HCEC 1CT (cell line): ENCODE measurements at regions not wholly inside any gene's neighbourhood (a gene's known extent, or its start where the extent isn't known, plus 50 kb on each side); places are given as distances from the start of the nearest gene placed in this dataset.

Source experiments
- DNase-seq: peaks from one replicate; pipeline ENCODE4 v3.0.0-alpha.2; 2017

DNA sequence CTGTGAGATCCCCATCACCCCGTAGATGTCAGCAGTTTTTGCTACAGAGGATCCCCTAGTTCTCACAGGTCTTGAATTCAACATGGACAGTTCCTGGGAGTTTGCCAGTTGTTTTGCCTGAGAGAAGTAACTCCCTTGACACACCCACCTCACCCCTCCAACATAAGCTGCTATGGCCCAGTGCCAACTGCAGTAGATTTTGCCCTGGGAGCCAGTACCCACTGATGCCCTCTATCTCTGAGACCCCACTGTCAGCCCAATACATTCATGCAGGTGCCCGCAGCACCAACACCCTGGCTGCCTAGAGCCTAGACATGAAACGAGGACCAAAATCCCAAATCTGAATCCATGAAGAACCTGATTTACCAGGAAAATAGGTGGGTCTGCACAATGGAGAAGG is 583.9 kb upstream of the CTNND2 start:
- DNase-seq: no peak

DNA sequence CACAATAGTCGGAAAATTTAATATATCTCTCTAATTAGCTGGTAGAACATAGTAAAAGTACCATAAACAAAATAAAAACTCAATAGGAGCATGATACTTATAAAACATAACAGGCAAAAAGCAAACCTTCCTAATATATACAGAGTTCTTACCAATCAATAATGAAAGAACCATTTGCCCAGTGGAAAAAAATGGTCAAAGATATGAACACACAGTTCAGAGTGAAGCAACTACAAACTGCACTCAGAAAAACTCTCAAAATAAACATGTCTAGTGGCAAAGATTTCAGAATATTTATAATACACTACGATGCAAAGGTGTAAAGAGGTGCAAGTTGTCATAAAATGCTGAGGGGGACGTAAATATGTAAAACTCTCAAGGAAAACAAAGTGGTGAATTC is 576.2 kb upstream of the CTNND2 start:
- no peak for DNase-seq

DNA sequence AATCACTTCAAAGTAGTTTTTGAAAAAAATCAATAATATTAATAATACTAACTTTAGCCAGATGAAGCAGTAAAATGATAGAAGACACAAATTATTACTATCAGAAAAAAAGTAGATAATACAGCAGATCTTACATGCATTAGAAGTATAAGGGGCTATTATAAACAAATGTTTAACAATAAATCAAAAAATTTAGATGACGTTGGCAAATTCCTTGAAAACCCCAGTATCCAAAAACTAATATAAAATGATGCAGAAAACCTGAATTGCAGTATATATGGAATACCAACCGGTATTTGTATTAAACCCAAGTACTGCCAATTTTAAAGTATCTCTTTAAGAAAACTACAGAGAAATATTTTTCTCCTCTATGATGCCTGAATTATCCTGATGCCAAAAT is 573.3 kb upstream of the CTNND2 start:
- no peak for DNase-seq

DNA sequence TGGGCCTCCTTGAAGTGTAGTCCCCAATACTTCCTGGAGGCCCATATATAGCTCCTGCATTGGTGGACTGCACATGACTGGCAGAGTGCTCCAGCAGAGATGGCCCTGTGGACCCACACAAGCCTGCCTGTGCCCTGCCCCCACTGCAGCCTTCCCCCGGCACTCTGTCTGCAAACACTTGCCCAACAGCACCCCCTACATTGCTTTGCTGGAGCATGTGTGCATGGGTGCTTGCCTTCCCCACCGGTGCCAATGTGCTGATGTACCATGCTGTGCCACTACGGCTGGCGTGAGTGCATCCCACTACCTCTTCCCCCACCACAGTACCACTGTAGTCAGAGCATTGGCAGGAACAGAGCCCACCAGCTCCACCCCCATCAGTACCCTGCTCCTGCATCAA is 563.6 kb upstream of the CTNND2 start:
- no peak for DNase-seq

DNA sequence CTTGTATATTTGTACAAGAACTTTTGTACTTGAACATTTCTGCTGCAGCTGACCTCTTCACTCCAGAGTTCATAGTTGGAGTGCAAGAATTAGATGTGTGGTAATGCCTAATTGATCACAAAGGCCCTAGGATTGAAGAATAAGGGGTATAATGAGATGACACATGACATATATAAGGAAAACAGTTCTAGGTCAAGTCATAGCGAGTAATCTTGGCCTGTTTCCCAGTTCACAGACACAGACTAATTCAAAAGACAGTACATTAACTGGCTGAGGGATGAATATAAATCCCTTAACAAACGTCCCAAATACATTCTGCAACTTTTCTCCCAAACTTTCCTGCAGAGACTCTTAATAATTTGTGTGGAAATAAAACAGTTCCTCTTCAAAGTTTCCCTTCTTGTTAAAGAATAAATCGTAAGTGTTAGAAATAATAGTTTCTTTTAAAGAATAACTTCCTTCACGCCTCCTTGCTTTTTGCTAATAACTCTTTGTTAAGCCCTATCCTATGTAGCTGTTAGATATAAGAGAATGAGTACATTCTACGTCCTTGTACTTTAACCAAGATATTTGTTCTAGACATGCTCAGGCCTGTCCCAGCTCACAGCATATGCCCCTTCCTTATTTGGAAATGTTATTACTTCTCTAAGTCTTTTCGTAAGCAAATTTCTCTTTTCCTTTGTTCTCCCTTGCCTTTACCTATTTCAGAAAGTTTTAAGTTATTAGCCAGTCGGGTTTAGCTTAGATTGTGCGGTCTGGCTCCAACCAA is 556.4 kb upstream of the CTNND2 start:
- no peak for DNase-seq

DNA sequence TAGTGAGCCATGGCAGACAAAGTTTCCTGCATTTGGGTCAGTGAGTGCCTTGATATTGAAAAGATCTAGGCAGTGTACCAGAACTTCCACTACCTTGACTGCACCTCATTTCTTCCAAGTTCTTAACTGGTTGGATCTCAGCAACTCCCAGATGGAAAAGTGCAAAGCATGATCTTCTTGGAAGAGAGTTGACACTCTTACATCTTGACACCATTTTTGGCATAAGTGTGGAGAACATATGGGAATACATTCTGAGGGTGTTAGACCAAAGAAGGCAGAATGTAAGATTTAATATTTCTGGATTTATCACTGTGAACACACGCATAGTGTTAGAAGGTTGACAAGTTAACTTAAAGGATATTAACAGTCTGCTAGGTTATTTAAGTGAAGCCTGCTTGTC is 555.1 kb upstream of the CTNND2 start:
- no peak for DNase-seq

DNA sequence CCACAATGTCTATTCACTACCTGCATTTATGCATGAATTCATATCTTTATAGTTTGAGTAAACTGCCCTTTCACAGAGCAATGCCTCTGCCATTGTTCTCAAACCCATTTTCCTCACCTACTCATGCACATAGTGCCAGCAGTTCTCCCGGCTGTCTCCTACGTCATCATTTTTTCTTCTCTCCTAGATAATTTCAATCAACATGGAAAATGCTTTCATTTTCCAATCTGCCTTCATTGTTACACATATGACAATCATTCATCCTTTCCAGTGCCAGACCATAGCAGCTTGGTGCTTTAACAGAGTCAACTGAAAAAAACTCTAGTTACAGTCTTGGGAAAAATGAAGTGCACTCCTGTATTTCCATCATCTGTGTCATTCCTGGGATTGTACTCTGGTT is 514.8 kb upstream of the CTNND2 start:
- no peak for DNase-seq

DNA sequence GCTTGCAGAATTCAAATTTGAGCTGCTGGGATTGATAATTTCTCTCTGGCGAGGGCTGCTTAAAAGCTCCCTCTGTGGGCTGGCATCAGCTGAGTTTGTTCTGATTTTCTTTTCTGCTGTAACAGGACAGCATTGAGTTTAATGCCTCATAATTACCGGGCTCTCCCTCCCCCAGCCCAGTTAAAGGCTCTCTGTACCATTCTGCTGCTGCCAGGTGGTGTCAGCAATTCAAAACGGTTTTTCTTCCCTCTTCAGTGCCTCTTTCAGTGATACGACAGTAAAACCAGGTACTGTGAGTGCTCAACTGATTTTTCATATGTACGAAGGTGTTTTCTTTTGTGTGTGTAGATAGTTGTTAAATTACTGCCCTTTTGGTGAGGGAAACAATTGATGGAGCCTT is 509.3 kb upstream of the CTNND2 start:
- no peak for DNase-seq

DNA sequence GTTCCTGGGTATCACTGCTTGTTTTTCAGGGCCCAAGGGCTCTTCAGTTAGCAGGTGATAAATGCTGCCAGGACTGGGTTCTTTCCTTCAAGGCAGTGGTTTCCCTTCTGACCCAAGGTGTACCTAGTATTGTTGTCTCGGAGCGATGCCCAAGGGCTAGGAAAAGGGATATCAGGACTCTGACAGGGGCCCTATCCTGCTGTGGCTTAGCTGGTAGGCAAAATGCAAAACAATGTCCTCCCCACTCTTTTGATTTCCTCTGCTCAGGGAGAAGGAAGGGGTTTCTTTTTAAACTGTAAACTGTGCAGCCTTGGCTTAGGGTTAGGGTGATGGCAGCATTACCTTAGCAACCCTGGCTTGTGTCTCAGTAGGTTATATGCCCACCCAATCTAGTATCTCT is 508.8 kb upstream of the CTNND2 start:
- DNase-seq: no peak

DNA sequence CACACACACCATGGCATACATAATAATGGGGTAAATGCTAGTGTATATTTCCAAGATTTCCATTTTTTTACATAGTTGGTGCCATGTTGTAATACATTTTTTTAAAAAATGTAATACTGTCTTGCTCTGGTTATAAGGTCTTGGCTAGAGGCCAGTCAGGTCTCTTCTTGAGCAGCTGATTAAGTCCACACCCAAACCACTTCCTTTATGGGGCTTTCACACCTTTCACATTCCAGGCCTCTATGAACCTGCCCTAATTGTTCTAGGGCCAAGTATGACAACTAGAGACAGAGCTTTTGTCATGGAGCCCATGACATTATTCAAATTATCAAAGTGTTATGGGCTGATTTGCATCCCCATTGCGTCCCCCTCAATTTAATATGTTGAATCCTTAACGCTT is 495.6 kb upstream of the CTNND2 start:
- DNase-seq: no peak

DNA sequence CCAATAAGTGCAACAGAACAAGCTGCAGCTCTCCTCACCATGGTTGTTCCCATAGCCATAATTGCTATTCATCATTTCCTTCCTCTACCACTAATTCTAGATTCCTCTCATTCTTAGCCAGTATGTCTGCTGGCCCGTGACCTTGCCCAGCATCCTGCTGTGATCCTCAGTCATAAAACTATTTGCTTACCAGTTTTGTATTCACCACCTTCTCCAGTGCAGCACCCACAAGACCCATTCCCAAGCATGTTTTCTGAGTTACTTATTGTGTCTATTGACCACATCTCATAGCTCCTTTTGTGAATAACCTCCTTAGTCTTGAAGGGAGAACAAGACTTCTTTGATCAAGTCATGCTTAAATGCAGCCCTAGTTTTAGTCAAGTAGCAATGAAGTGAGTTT is 488.0 kb upstream of the CTNND2 start:
- DNase-seq: no peak

DNA sequence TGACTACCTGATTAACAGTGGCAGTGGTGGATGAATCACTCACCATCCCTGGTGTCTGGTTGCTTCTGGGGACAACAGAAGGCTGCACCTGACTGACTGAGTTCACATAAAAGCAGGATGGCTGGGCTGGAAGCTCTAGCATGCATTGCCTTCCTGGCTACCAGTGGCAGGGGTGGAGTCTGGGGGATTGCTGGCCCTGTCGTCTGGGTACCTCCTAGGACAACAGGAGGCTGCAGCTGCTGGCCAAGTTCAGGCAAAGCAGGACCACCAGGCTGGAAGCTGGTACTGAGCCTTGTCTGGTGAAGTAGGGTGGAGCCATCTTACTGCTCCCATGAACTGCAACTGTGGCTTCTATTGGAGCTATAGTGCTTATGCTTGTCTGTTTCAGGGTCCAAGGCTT is 480.8 kb upstream of the CTNND2 start:
- no peak for DNase-seq

DNA sequence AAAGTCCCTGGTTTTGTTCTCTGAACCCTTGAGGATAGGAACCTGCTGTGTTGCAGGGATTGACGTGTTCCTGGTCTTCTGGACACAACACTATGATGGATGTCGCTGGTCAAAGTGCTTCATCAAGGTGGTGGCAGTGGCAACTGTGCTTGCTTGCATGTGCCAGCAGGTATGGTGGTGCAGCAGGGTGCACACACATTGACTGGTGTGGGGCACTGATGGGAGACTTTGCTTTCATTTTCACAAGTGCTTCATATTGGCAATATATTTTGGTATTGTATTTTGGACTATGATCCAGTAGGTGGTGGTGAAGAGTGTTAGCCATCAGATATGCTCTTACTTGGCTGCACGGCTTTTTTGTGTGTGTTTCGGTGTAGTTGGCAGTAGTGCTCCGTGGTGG is 479.8 kb upstream of the CTNND2 start:
- no peak for DNase-seq

DNA sequence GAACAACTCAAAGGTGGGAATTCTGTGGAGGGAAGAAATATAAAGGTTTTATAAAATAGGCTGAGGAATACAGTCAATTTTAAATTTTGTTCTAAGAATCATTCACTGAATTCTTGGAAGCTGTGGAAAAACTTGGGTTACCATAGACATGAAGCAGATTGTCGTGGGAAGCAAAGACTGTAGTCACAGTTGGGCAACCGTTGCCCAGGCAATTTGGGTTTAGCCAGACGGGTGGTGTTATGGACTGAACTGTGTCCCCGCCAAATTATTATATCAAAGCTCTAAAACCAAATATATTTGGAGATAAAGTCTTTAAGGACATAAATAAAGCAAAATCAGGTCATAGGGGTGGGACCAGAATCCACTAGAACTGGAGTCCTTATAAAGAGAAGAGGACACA is 463.7 kb upstream of the CTNND2 start:
- DNase-seq: no peak

DNA sequence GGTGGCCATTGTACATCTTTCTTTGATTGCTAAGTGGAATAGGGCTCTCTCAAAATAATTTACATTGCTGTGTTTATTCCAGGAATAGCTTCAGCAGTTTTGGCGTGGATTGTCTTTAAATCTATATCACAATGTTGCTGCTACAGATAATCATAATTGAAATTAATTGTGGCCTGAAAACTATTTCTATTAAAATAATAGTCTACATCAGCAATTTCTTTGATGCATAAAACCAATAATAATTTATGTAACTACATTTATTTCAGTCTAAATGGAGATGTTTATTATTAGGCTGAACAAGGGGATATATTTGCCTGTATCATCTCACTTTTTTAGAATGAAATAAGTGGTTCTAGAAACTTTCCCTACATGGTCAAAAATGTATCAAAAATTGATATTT is 456.0 kb upstream of the CTNND2 start:
- DNase-seq: no peak

DNA sequence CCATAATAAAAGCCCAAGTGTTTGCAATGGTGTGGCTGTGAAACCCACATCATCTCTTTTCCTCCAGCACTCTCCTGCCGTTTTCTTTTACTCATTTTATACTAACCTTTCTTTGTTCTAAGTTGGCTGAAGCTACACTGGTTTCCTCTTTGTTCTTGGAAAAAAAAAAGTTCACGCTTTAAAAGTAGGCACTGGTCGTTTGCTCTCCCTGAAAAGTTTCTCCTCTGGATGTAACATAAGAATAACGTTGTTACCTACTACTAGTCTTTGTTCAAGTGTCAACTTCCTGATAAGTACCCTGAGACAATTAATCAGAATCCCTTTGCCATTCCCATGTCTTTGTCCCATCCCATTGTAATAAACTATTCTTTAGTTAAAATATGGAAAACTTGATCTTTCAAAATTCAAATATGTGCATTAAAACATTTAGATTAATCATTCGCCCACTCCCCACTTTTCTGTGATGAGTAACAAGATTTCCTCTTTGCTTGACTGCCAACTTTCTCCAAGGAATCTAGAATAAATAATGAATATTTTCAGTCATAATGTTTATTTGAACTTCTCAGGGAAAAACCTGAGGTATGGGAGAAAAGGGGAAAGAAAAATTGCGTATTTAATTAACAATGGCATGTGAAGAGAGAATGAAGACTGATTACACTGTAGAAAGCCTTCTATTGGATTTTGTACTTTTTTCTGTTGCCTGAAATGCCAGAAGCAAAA is 454.3 kb upstream of the CTNND2 start:
- no peak for DNase-seq

DNA sequence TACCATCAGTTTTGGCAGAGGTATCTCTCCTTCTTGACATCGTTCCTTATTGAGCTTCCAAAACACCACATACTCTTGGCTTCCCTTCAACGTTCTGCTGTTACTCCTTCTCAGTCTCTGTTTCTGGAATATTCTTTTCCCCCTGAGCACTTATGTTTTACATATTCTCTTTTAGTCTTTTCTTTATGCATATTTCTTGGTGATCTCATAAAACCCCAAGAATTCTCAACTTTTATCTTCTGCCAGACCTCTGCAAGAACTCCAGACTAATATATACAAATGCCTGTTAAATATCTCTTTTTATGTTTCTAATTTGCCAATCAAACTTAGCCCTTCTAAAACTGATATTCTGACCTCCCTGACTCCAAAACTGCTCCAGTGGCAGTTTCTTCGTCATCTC is 453.4 kb upstream of the CTNND2 start:
- DNase-seq: no peak

DNA sequence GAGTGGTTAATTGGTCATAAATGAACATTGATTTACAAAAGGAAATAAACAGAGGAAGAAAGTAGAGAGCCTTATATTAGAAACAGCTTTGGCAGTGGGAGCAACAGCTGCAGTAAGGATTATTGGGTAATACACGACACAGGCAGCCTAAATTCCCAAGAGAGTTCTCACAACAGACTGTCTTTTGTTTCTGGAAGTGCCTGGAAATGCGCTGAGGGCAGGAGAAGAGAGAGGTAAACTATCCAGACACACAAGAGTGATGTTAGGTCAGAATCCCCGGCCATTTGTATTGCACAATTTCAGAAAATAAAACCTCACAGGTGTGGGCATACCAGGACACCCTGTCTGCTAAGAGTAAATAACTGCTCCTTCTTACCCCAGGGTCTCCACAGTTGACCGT is 450.4 kb upstream of the CTNND2 start:
- DNase-seq: peak; percentile 7

DNA sequence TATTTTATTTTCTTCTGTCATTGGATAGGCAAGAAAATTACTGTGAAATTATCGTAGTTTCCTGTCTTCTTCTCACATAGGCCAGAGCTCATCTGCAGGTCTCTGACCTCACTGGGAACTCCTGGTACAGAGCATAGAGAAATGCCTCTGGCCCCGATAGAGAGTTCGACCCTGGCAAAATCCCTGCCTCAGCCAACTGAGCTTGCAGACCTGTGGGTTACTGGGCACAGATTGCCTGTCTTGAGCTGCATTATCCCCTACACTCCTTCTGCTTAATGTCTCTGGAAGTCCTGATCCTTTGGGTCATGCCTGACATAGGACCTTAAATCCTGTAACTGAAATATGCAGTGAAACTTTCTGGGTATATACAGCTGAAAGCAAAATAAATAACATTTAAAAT is 439.3 kb upstream of the CTNND2 start:
- no peak for DNase-seq

DNA sequence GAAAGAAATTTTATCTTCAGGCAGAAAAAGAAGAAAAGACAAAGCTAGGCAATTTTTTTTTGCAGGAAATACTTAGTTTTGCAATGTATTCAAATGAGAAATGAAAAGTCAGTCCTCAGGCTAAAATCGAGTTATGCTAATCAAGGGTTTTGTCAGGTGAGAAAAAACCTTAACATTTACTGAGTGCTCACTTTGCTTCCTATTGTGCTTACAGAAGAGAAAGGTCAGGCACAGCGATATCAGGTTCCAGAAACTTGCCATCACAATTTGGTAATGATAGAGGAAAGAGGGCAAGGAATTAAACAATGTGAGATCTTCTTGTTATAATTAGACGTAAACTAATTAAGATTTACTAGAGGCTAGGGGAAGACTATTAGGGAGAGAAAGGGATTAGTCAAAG is 431.7 kb upstream of the CTNND2 start:
- no peak for DNase-seq

DNA sequence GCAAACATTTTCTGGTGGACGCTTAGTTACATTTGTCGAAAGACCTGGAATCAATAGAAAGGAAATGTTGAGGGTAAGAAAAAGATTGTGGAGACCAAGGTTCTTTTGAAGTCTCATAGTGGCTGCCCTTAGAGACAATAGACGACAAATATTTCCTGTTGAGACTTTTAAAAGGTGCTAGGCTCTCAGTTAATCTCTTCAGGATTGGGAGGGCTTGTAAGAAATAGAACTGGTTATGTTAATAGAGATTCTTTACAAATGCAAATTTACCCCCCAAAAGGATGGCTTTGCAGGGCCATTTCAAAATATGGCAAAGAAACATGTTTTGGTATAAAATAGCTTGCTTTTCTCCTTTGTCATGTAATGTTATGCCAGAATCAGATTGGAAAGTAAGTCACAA is 428.2 kb upstream of the CTNND2 start:
- DNase-seq: no peak

DNA sequence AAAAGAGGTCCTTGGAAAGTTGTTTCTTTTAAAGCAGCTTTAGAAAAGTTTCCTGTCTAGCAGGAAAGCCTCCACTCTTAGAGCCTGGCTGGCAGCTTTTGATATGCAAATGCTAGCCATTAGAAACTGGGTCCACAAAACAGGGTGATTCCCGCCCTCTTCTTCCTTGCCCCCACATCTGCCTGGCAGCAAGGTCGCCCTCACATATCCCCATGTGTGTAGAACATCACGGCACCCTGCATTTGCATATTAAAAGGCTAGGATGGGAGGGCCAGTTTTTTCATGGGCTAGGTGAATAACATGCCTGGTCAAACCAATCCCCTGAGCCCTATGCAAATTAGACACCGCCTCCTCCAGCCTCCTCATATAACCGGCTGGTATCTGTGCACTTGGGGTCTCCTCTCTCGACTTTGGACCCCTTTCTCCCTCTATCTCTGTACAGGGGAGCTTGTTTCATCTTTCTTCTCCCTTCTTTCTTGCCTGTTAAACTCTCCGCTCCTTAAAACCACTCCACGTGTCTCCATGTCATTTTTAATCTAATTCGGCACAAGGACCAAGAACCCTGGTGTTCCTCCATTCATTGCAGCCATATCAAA is 426.8 kb upstream of the CTNND2 start:
- DNase-seq: no peak

DNA sequence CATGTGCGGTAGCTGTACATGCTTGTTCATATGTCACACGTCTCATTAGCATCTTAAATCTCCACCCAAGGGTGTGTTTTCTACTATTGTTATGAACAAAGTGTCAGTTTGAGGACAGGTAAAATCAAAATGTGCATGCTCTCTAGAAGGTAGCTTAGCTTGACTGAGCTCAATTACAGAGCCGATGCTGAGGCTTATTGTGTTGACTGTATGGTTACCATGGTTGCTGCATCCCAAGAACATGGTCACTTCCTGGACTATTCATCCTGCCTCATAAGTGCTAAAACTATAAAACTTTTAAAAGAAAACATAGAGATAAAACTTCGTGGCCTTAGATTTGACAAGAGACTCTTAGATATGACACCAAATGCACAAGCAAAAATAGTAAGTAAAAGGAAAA is 426.1 kb upstream of the CTNND2 start:
- no peak for DNase-seq

DNA sequence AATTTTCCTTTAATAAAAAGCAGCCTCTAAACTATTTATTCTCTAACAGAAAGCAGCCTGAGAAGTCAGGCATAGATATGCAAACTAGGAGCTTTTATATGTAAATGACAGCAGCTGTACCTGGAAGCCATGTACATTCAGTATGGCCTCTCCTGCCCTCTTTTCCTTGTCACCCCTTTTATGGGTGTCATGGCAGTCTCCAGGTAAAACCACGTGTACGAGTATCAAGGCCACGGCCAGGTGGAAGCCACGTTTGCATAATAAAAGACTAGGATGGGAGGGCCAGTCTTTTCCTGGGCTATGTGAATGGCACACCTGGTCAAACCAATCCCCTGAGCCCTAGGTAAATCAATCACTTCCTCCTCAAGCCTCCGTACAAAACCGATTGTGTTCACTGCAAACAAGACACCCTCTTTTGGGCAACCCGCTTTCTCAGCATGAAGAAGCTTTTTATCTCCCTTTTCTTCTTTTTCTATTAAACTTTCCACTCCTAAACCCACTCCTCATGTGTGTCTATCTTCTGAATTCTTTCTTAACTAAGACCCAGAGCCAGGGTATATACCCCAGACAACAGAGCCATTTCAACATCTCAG is 419.5 kb upstream of the CTNND2 start:
- DNase-seq: no peak
